ENCODE measurements at regions not wholly inside any gene's neighbourhood (a gene's known extent, or its start where the extent isn't known, plus 50 kb on each side); places are given as distances from the start of the nearest gene placed in this dataset.

GRCh38 chr20:56759741-56760278, 130.7 kb downstream of the TFAP2C start:
- TF ChIP-seq, protein P1, sequence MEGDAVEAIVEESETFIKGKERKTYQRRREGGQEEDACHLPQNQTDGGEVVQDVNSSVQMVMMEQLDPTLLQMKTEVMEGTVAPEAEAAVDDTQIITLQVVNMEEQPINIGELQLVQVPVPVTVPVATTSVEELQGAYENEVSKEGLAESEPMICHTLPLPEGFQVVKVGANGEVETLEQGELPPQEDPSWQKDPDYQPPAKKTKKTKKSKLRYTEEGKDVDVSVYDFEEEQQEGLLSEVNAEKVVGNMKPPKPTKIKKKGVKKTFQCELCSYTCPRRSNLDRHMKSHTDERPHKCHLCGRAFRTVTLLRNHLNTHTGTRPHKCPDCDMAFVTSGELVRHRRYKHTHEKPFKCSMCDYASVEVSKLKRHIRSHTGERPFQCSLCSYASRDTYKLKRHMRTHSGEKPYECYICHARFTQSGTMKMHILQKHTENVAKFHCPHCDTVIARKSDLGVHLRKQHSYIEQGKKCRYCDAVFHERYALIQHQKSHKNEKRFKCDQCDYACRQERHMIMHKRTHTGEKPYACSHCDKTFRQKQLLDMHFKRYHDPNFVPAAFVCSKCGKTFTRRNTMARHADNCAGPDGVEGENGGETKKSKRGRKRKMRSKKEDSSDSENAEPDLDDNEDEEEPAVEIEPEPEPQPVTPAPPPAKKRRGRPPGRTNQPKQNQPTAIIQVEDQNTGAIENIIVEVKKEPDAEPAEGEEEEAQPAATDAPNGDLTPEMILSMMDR (conservative IDR thresholded peaks at IDR 0.05; ENCODE audit: low read depth, low read length): no peak
- no peak for DNase-seq (ENCODE audit: low read depth)
- H3K4me3 ChIP-seq (ENCODE audit: low read length): no peak overlapping the region

- no peak overlapping the region for H3K4me3 ChIP-seq (ENCODE audit: low read length)
- TF ChIP-seq, protein P1 (conservative IDR thresholded peaks at IDR 0.05; ENCODE audit: low read depth, low read length): no peak
- no peak for DNase-seq (ENCODE audit: low read depth)
Observed at GRCh38 chr20:56760610-56761009, 131.5 kb downstream of the TFAP2C start.

GRCh38 chr20:56761393-56761792, 132.3 kb downstream of the TFAP2C start:
- no peak overlapping the region for H3K4me3 ChIP-seq (ENCODE audit: low read length)
- TF ChIP-seq, protein P1 (conservative IDR thresholded peaks at IDR 0.05; ENCODE audit: low read depth, low read length): no peak
- DNase-seq (ENCODE audit: low read depth): no peak

DNA sequence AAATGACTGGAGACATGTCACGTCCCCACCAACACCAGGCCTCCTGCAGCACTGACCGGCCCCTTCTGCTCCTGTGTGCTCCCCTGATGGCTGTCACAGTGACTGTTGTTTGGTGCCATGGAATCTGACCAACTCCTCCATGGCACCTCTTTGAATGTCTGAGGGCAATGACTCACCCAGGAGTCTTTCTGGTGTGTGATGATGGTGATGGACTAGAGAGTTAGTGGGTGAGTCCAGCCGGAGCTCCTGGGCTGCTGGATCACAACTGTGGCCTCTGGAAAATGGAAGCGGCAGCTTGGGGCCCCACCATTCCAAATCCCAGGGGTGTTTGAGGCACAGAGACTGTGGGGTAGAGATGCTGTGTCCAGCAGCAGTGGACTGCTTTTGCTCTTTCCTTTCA, 133.3 kb downstream of the TFAP2C start:
- H3K4me3 ChIP-seq (ENCODE audit: low read length): no peak overlapping the region
- DNase-seq (ENCODE audit: low read depth): no peak

GRCh38 chr20:56762829-56763228, 133.7 kb downstream of the TFAP2C start:
- no peak for DNase-seq (ENCODE audit: low read depth)
- TF ChIP-seq, protein P1 (conservative IDR thresholded peaks at IDR 0.05; ENCODE audit: low read depth, low read length): no peak
- H3K4me3 ChIP-seq (ENCODE audit: low read length): no peak overlapping the region

More for the DNA sequence above, 133.3 kb downstream of the TFAP2C start:
- TF ChIP-seq, protein P1 (conservative IDR thresholded peaks at IDR 0.05; ENCODE audit: low read depth, low read length): no peak

- DNase-seq (ENCODE audit: low read depth): no peak
- TF ChIP-seq, protein P1 (conservative IDR thresholded peaks at IDR 0.05; ENCODE audit: low read depth, low read length): no peak
- no peak overlapping the region for H3K4me3 ChIP-seq (ENCODE audit: low read length)
Observed at GRCh38 chr20:56764671-56765070, 135.6 kb downstream of the TFAP2C start.

Measured in retinal pigment epithelial cell (primary cell).